HG03135 (cell line): ENCODE measurements at regions not wholly inside any gene's neighbourhood (a gene's known extent, or its start where the extent isn't known, plus 50 kb on each side); places are given as distances from the start of the nearest gene placed in this dataset.

Experiments
- ATAC-seq: cut with Tn5 transposase; IDR thresholded peaks from one replicate; pipeline ENCODE4 v1.9.1; 2021; ENCODE audit warnings: mild to moderate bottlenecking, moderate library complexity; ENCODE audit not compliant: unreplicated experiment

- no peak for ATAC-seq
Observed at GRCh38 chr10:128861018-128861901, 605.8 kb upstream of the MGMT start.

DNA sequence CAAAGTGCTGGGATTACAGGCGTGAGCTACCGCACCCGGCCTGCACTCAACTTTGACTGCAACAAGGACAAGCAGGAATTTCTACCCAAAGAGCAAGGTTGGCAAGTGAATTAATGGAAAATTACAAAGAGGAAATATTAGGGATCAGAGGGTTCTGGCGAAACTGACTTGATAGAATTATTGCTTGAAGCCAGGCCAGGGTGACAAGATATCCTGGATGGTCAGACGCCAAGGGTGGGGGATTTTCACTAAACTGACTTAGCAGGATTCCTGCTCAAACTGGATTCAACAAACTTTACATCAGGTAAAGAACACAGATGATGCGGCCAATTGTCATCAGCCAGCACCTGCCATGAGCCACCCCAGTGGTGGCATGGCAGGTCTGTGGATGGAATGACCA, 603.6 kb upstream of the MGMT start:
- ATAC-seq = no peak

- no peak for ATAC-seq
Observed at GRCh38 chr10:128863823-128864405, 603.1 kb upstream of the MGMT start.

- no peak for ATAC-seq
Observed at GRCh38 chr10:128864554-128865295, 602.3 kb upstream of the MGMT start.

GRCh38 chr10:128865436-128866195, 601.4 kb upstream of the MGMT start:
- no peak for ATAC-seq

DNA sequence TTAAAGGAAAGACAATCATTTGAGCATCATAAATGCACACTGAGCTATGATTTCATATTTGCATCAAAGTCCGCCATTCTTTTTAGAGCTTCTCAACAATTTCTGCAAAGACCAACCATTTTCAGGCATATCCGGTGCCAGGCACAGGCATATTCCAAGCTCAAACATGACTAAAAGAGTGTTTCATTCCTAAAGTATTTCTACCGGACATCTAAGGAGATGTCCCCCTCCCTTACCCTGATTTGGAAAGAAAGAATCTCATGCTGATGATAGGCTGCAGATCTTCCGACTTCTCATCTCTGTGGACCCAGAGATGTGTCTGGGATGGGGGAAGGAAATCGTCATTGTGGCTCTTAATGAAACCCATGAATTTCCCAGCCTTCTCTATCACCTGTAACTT, 600.5 kb upstream of the MGMT start:
- no peak for ATAC-seq

DNA sequence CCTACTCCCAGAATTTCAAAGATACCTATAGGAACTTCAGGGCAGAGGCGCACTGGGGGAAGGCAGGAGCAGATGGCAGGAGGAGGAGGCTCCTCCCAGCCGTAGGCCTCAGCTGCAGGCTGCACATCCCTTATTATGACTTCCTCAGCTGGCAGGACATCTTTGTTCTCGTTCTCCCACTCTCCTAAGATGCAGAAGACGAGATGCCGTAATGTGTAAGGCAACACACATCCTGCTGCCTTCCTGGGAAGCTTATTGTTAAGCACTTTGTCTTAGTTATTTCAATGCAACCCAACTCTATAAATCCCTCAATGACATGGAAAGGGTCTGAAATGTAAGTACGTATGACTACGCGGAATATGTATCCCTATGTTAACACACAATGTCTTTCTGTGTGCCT, 599.8 kb upstream of the MGMT start:
- no peak for ATAC-seq

GRCh38 chr10:128867819-128868218, 599.2 kb upstream of the MGMT start:
- no peak for ATAC-seq

GRCh38 chr10:128868481-128868880, 598.6 kb upstream of the MGMT start:
- ATAC-seq = no peak

- ATAC-seq = no peak
Observed at GRCh38 chr10:128869101-128869749, 597.8 kb upstream of the MGMT start.

DNA sequence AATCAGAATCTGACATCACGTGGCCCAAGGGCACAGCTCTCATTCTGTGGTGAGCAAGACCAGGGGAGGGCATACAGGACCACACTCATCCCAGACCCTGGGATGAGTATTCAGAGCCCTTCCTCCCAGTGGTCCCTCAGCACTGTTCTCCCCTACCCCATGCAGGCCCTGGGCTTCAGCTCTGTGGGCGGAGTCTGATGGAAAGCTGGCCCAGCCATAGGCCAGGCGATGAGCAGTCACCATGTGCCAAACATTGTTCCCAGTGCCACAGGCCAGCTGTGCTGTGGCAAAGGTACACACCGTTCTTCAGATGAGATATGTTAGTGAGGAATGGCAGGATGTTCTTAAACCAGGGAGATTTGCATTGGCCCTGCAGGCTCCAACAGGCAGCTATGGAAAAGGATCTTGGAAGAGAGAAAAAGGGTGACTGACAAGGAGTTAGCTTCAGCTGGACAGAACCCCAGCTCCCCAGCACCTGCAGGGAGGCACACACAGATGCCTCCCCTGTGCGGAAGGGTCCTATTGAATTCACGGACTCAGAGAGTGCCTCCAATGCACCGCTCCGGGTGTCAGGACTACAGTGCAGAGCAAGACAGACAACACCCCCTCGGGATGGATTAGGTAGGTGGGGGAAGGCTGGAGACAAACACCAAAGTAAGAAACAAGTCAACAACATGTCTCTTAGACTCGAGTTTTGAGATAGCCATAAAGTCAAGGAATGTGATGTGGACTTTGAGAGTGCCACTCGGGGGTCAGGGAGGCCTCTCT, 596.0 kb upstream of the MGMT start:
- ATAC-seq = no peak

DNA sequence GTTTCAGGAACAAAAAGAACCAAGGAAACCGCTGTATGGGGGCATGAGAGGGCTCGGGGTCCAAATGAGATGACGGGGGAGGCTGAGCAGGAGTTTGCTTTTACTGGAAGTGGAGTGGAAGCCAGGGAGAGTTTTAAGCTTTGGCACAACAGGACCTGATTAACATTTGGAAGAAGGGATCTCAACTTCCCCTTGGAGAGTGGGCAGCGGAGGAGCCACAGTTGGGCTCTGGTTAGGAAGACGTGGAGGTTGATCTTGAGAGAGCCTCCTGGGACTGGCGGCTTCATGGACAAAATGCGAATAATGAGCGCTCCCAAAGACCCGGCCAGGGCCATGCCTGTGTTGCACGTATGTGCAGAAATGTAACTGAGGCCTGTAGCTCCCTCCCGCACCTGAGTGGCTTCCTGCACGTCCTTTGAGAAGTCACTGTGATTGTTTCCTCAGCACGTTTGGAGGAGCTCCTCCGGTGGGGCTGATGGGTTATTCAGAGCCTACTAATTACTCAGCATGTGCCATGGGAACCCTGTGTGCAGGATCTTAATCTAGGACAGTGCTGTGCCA, 595.3 kb upstream of the MGMT start:
- ATAC-seq = no peak

DNA sequence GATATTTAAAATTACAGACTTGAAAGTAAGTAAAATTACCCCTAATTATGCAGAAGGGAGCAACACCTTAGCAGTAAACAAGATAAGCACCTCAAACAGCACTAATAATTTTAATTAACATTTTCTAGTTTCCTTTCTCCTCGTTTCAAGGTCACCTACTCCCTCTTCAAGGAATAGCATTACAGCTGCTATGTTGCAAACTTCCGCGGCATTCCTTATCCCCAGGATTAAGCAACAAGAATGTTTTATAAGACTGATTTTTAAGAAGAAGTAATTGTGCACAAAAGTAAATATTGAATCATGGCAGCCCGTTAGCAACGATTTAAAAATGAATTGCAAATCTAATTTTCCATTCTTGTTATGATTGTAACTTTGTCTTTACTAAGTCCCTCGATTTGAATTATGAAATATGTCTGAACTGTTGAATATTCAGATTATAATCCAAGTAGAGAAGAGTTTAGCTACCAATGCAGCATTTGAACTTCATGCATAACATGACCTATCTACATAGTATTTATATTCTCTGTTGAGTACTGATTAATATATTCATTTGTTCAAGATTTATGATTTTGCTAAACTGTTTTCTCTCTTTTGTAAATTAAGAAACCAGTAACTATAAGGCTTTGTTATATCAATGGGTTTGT, 593.5 kb upstream of the MGMT start:
- ATAC-seq = no peak

- ATAC-seq = no peak
Observed at GRCh38 chr10:128874331-128874730, 592.7 kb upstream of the MGMT start.

DNA sequence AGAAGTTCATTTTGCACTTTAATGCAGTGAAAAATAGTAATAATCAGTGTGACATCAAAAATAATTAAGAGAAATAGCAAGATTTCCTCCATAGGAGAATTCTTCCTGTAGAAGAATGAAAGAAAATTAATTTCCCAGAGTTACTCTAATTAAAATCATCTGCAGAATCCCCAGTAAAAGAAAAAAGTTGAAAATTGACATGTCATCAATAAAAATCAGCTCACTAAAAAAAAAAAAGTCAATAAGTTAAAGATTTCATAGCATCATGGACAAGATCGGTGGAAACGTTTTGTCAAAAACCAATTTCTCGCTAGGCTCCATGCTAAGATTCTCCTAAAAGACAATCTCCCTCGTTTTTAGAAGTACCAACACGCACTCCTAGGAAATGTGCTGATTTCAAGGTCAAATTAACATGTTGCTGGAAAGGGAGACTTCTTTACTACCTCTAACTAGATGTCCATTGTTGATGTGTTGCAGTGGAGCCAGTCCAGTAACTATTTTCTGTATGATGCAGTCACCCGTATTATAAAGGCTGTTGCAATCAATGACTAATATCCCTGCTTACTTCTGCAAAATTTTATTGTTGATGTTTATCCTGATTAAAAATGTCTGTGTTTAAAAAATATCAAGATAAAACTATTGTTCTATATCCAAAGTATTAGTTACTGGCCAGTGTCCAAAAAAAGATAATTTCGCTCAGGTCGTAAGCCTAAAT, 591.9 kb upstream of the MGMT start:
- no peak for ATAC-seq

GRCh38 chr10:128875956-128876736, 590.9 kb upstream of the MGMT start:
- ATAC-seq = no peak

DNA sequence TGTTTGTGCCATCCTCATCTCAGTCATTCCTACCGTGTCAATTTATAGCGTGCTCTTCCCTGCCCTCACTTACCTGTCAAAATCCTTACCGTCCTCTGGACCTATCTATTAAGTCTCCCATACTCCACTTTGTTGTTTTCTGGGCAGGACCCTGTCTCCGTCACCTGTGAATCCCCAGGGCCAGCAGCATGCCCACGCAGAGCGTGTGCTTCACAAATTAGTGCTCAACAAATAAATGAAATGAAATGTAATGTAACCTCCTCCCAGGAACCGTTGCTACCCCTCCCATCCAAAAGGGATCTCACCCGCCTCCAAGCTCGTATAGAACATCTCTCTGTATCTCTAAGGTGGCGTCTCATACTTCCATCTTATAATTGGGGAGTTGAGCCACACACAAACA, 589.9 kb upstream of the MGMT start:
- ATAC-seq = no peak

- no peak for ATAC-seq
Observed at GRCh38 chr10:128877936-128878335, 589.1 kb upstream of the MGMT start.
